AG04449 (cell line): ENCODE measurements at regions not wholly inside any gene's neighbourhood (a gene's known extent, or its start where the extent isn't known, plus 50 kb on each side); places are given as distances from the start of the nearest gene placed in this dataset.

ENCODE experiments used
- CTCF ChIA-PET: fragments of 350-600 bp; formaldehyde crosslinking; extraction: SDS; loops from one replicate; lab custom pipeline; 2021; ENCODE audit warnings: antibody characterized with exemption; lab: Yijun Ruan, JAX
- POLR2A ChIA-PET: fragments of 400-600, 350-600 bp; formaldehyde crosslinking; extraction: SDS; loops from one replicate; lab custom pipeline; 2020; ENCODE audit warnings: antibody characterized with exemption, inconsistent platforms; lab: Yijun Ruan, JAX
- DNase-seq: peaks from one replicate; pipeline ENCODE4 v3.0.0-alpha.2; 2010; ENCODE audit warnings: low read depth, low spot score
- H3K4me3 ChIP-seq: 2 replicates; pipeline ENCODE4 v1.5.1; 2011; ENCODE audit warnings: low read depth, mild to moderate bottlenecking, control low read depth, low read length
- CTCF ChIP-seq: IDR thresholded peaks from one replicate; pipeline ENCODE4 v1.5.1; 2011; ENCODE audit warnings: mild to moderate bottlenecking, moderate library complexity, low read length, control low read depth, inconsistent platforms; ENCODE audit not compliant: insufficient read depth; ENCODE audit errors: missing control alignments

GRCh38 chr21:38652396-38652795 is 153.3 kb upstream of the ETS2 start:
- POLR2A ChIA-PET = interaction anchor here (0.6 kb wide), 1 partner anchor 174 kb away, joined by 4 read pairs; no protein-coding TSS in a partner anchor
- no peak for DNase-seq
- CTCF ChIA-PET = no interaction called here
- no peak overlapping the region for H3K4me3 ChIP-seq
- TF ChIP-seq CTCF = no peak

DNA sequence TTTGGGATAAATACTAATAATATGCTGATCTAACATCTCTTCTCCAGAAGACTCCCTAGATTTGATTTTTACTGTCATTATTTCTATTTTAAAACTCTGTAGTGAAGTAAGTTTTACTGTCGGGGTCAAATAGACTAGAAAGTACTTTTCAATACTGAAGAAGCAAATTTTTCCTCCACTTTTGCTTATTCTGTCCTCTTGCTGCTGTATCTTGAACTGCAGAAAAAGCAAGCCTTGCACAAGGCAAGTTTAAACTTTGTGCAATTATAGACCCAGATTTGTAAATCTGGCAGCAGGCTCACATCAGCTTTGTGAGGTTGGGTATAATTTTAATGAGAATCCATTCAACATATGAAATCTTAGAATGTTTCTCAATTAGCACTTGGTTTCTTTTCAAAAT is 151.1 kb upstream of the ETS2 start:
- CTCF ChIA-PET = interaction anchor here (0.8 kb wide), 1 partner anchor 14 kb away, joined by 3 read pairs; no protein-coding TSS in a partner anchor
- H3K4me3 ChIP-seq = no peak overlapping the region
- no peak for DNase-seq
- no peak for TF ChIP-seq CTCF
- POLR2A ChIA-PET = no interaction called here

- no peak overlapping the region for H3K4me3 ChIP-seq
- DNase-seq = no peak
- CTCF ChIA-PET = interaction anchor here (1.0 to 2.9 kb wide), 2 partner anchors 11 to 480 kb away, joined by 3 to 13 read pairs; no protein-coding TSS in a partner anchor
- TF ChIP-seq CTCF = no peak
- POLR2A ChIA-PET = no interaction called here
These were observed 147.2 kb upstream of the ETS2 start for GRCh38 chr21:38658511-38658910.

DNA sequence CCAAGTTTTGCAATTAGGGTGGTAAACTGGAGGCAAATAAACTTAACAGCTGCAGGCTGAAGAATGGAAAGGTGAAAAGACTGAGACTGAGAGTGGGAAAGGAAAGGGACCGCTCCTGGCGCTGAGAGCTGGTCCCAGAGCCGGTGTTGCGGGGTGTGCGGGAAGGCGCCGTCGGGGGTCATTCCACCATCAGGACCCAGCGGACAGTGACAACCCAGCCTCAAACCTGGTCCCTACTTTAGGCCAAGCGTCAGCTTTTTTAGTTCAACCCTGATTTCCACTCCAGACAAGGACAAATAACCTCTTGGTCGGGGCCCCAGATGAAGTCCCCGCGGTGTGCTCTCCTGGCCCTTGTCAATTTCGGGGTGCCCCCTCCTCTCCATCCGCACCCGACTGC is 145.8 kb upstream of the ETS2 start:
- CTCF ChIA-PET = interaction anchor here (2.9 kb wide), 1 partner anchor 9 kb away, joined by 13 read pairs; no protein-coding TSS in a partner anchor

GRCh38 chr21:38660333-38661196 is 145.2 kb upstream of the ETS2 start:
- no peak for TF ChIP-seq CTCF
- CTCF ChIA-PET = no interaction called here
- POLR2A ChIA-PET = no interaction called here

More for the DNA sequence above, 145.8 kb upstream of the ETS2 start:
- no peak overlapping the region for H3K4me3 ChIP-seq
- no peak for TF ChIP-seq CTCF
- DNase-seq = no peak
- POLR2A ChIA-PET = no interaction called here

DNA sequence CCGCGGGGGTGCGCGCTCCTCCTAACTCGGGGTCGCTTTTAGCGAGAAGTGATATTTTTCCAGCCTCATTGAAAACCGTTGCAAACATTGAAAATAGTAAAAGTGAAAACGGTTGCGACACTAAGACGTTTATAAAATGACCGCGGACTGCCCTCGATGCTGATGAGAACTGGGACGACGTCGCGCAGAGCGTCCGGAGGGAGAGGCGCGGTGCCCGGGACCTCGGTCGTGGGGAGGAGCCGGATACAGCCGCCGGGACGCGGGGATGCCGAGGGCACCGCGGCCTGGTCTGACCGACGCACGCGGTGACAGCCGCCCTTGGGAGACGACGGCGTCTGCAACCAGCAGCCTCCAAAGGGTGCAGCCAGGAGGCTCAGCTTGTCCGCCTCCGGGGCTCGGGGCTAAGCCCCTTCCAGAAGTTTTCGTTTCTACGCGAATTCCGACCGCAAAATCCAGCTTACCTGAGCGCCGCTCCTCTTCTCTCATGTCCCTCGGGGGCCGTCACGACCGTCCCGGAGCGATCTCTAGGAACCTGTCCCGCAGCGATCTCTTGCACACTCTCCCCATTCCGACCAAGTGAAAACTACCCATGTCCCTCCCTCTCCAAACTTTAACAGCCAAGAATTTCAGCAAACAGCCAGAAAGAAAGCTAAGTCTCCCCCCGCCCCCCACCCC is 144.4 kb upstream of the ETS2 start:
- ChIA-PET POLR2A (no interaction called here), CTCF (interaction anchor here (0.9 to 1.3 kb wide), 2 partner anchors 9 to 11 kb away, joined by 3 read pairs; no protein-coding TSS in a partner anchor)
- DNase-seq = no peak
- peak overlapping the region; percentile 41 for H3K4me3 ChIP-seq
- TF ChIP-seq CTCF = no peak

More at GRCh38 chr21:38660333-38661196, 145.2 kb upstream of the ETS2 start:
- peak overlapping the region; percentile 41 for H3K4me3 ChIP-seq
- no peak for DNase-seq
